PFSK-1 (cell line): ENCODE measurements at regions not wholly inside any gene's neighbourhood (a gene's known extent, or its start where the extent isn't known, plus 50 kb on each side); places are given as distances from the start of the nearest gene placed in this dataset.

Experiments
- POLR2AphosphoS5 ChIP-seq: IDR thresholded peaks from 2 replicates; pipeline ENCODE4 v1.6.1; 2012; ENCODE audit warnings: low read depth, mild to moderate bottlenecking, control low read depth, low read length, moderate library complexity
- TAF1 ChIP-seq: IDR thresholded peaks from 2 replicates; pipeline ENCODE4 v1.6.1; 2012; ENCODE audit warnings: low read length, control low read depth, borderline replicate concordance; ENCODE audit not compliant: insufficient read depth
- TF ChIP-seq, protein P1 (sequence below), 2 experiments: IDR thresholded peaks; 2 replicates each; pipeline versions ENCODE4 v1.6.1 to v1.8.0; 2011 to 2012; ENCODE audit warnings: low read depth in 2 of 2, low read length in 2 of 2, control low read depth in 1 of 2, inconsistent platforms in 1 of 2, mild to moderate bottlenecking in 1 of 2, moderate library complexity in 1 of 2; ENCODE audit not compliant: insufficient read depth in 1 of 2

GRCh38 chr2:66940080-66940479 lies 457.1 kb upstream of the ETAA1 start:
- TF ChIP-seq, protein P1, sequence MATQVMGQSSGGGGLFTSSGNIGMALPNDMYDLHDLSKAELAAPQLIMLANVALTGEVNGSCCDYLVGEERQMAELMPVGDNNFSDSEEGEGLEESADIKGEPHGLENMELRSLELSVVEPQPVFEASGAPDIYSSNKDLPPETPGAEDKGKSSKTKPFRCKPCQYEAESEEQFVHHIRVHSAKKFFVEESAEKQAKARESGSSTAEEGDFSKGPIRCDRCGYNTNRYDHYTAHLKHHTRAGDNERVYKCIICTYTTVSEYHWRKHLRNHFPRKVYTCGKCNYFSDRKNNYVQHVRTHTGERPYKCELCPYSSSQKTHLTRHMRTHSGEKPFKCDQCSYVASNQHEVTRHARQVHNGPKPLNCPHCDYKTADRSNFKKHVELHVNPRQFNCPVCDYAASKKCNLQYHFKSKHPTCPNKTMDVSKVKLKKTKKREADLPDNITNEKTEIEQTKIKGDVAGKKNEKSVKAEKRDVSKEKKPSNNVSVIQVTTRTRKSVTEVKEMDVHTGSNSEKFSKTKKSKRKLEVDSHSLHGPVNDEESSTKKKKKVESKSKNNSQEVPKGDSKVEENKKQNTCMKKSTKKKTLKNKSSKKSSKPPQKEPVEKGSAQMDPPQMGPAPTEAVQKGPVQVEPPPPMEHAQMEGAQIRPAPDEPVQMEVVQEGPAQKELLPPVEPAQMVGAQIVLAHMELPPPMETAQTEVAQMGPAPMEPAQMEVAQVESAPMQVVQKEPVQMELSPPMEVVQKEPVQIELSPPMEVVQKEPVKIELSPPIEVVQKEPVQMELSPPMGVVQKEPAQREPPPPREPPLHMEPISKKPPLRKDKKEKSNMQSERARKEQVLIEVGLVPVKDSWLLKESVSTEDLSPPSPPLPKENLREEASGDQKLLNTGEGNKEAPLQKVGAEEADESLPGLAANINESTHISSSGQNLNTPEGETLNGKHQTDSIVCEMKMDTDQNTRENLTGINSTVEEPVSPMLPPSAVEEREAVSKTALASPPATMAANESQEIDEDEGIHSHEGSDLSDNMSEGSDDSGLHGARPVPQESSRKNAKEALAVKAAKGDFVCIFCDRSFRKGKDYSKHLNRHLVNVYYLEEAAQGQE (IDR thresholded peaks at IDR 0.05; ENCODE audit: insufficient read depth in 1 of 2, low read depth in 2 of 2, low read length in 2 of 2) = no peak
- TF ChIP-seq POLR2AphosphoS5 (no peak), TAF1 (no peak)
